MM.1S (cell line): ENCODE measurements at regions not wholly inside any gene's neighbourhood (a gene's known extent, or its start where the extent isn't known, plus 50 kb on each side); places are given as distances from the start of the nearest gene placed in this dataset.

ENCODE experiments used
- DNase-seq: peaks from one replicate; pipeline ENCODE4 v3.0.0-alpha.2; 2015
- H2AFZ ChIP-seq: fragments of 300-600 bp; sonication (generic); 2 replicates; pipeline ENCODE4 v1.6.0; 2016; ENCODE audit warnings: antibody characterized with exemption, low read length
- H3F3A ChIP-seq: fragments of 300-600 bp; sonication (generic); 2 replicates; pipeline ENCODE4 v1.6.1; 2016; ENCODE audit warnings: mild to moderate bottlenecking, antibody characterized with exemption, low read length, moderate library complexity, mixed read lengths; ENCODE audit not compliant: insufficient read depth
- H3K27ac ChIP-seq: fragments of 300-600 bp; sonication (generic); 2 replicates; pipeline ENCODE4 v1.5.1; 2016; ENCODE audit warnings: mild to moderate bottlenecking, low read length
- H3K27me3 ChIP-seq: fragments of 300-600 bp; sonication (generic); replicated peaks from 2 replicates; pipeline ENCODE4 v1.6.0; 2016; ENCODE audit warnings: low read length; ENCODE audit not compliant: insufficient read depth
- H3K36me3 ChIP-seq: fragments of 300-600 bp; sonication (generic); replicated peaks from 2 replicates; pipeline ENCODE4 v1.6.1; 2016; ENCODE audit warnings: mild to moderate bottlenecking, low read length, mixed read lengths; ENCODE audit not compliant: insufficient read depth
- H3K4me1 ChIP-seq: fragments of 300-600 bp; sonication (generic); 2 replicates; pipeline ENCODE4 v1.6.1; 2016; ENCODE audit warnings: low read length, mixed read lengths
- H3K4me2 ChIP-seq: fragments of 300-600 bp; sonication (generic); 2 replicates; pipeline ENCODE4 v1.6.0; 2016; ENCODE audit warnings: low read depth, low read length
- H3K4me3 ChIP-seq: fragments of 300-600 bp; sonication (generic); 2 replicates; pipeline ENCODE4 v1.5.1; 2016; ENCODE audit warnings: low read length, mixed read lengths
- H3K79me2 ChIP-seq: fragments of 300-600 bp; sonication (generic); 2 replicates; pipeline ENCODE4 v1.6.1; 2016; ENCODE audit warnings: mixed run types, low read length, mixed read lengths
- H3K9ac ChIP-seq: fragments of 300-600 bp; sonication (generic); 2 replicates; pipeline ENCODE4 v1.6.1; 2016; ENCODE audit warnings: low read length, mixed read lengths
- H3K9me2 ChIP-seq: fragments of 300-600 bp; sonication (generic); replicated peaks from 2 replicates; pipeline ENCODE4 v1.6.1; 2016; ENCODE audit warnings: mild to moderate bottlenecking, low read length, mixed read lengths; ENCODE audit not compliant: insufficient read depth
- H3K9me3 ChIP-seq: fragments of 300-600 bp; sonication (generic); replicated peaks from 2 replicates; pipeline ENCODE4 v1.6.1; 2016; ENCODE audit warnings: mild to moderate bottlenecking, low read length, mixed read lengths; ENCODE audit not compliant: insufficient read depth
- H4K20me1 ChIP-seq: fragments of 300-600 bp; sonication (generic); 2 replicates; pipeline ENCODE4 v1.6.1; 2016; ENCODE audit warnings: mild to moderate bottlenecking, low read length, moderate library complexity, mixed read lengths; ENCODE audit not compliant: insufficient read depth
- CTCF ChIP-seq: fragments of 300-600 bp; sonication (generic); IDR thresholded peaks from 2 replicates; pipeline ENCODE4 v1.5.1; 2016; ENCODE audit warnings: antibody characterized with exemption, low read length, mixed read lengths
- EZH2 ChIP-seq: fragments of 300-600 bp; sonication (generic); optimal IDR thresholded peaks from 2 replicates; pipeline ENCODE3; 2017; ENCODE audit warnings: low read depth, mild to moderate bottlenecking, antibody characterized with exemption, low read length, mixed read lengths
- EZH2phosphoT487 ChIP-seq: fragments of 300-600 bp; sonication (generic); IDR thresholded peaks from 2 replicates; pipeline ENCODE4 v1.6.1; 2018; ENCODE audit warnings: antibody characterized with exemption, low read length

DNA sequence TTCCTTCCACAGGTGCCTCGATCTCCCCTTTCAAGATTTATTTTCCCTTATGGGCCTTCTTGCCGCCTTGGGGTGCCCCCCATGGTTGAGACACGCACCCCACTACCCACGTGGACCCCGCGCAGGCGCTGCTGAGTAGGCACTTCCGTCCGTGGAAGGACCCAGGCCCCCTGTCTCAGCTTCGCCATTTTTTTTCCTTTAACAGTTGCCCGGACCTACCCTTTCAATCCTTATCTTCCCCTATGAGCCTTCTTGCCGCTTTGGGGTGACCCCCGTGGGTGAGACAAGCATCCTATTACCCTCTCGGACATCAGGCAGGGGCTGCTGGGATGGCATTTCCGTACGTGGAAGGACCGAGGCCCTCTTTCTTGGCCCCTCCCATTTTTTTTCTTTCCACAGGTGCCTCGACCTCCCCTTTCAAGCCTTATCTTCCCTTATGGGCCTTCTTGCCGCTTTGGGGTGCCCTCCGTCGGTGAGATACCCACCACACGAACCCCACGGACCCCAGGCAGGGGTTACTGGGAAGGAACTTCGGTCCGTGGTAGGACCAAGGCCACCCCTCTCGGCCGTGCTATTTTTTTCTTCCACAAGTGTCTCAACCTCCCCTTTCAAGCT is 268.2 kb downstream of the ALG10 start:
- no peaks in the 10 kb centered on the region for H3K27me3 ChIP-seq
- no peaks in the 10 kb centered on the region for H4K20me1 ChIP-seq
- H3K27ac ChIP-seq = no peak overlapping the region
- no peaks in the 10 kb centered on the region for H3F3A ChIP-seq
- H3K9ac ChIP-seq = no peak overlapping the region
- H2AFZ ChIP-seq = no peak overlapping the region
- H3K4me3 ChIP-seq = no peak overlapping the region
- no peaks in the 10 kb centered on the region for H3K79me2 ChIP-seq
- H3K36me3 ChIP-seq = no peaks in the 10 kb centered on the region
- no peak for DNase-seq
- no peak overlapping the region for H3K4me2 ChIP-seq
- TF ChIP-seq EZH2phosphoT487 = no peak
- no peaks in the 10 kb centered on the region for H3K9me3 ChIP-seq
- H3K9me2 ChIP-seq = no peaks in the 10 kb centered on the region
- H3K4me1 ChIP-seq = no peaks in the 10 kb centered on the region

DNA sequence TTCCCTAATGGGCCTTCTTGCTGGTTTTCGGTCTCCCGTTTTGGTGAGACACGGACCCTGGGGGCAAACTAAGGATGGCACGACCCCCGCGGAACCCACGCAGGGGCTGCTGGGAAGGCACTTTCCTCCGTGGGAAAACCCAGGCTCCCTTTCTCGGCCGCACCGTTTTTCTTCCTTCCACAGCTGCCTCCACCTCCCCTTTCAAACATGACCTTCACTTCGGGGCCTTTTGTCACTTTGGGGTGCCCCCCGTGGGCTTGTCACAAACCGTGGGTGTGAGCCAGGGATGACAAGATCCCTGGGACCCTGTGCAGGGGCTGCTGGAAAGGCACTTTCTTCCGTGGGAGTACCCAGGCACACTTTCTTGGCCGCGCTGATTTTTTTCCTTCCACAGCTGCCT is 268.7 kb downstream of the ALG10 start:
- no peak overlapping the region for H3K9ac ChIP-seq
- no peaks in the 10 kb centered on the region for H3F3A ChIP-seq
- no peak overlapping the region for H3K4me2 ChIP-seq
- TF ChIP-seq EZH2 (no peak), EZH2phosphoT487 (no peak), CTCF (no peak)
- H3K27me3 ChIP-seq = no peaks in the 10 kb centered on the region
- H4K20me1 ChIP-seq = no peaks in the 10 kb centered on the region
- H2AFZ ChIP-seq = no peak overlapping the region
- H3K4me1 ChIP-seq = no peaks in the 10 kb centered on the region
- H3K4me3 ChIP-seq = no peak overlapping the region
- no peaks in the 10 kb centered on the region for H3K79me2 ChIP-seq
- H3K27ac ChIP-seq = no peak overlapping the region
- no peaks in the 10 kb centered on the region for H3K36me3 ChIP-seq
- H3K9me2 ChIP-seq = no peaks in the 10 kb centered on the region
- no peaks in the 10 kb centered on the region for H3K9me3 ChIP-seq
- no peak for DNase-seq

- Histone ChIP-seq H2AFZ (no peak overlapping the region), H3F3A (no peaks in the 10 kb centered on the region), H3K9me3 (no peaks in the 10 kb centered on the region), H3K4me2 (no peak overlapping the region), H3K9ac (no peak overlapping the region), H3K9me2 (no peaks in the 10 kb centered on the region), H3K36me3 (no peaks in the 10 kb centered on the region), H4K20me1 (no peaks in the 10 kb centered on the region), H3K27ac (no peak overlapping the region), H3K79me2 (no peaks in the 10 kb centered on the region), H3K27me3 (no peaks in the 10 kb centered on the region), H3K4me1 (no peaks in the 10 kb centered on the region), H3K4me3 (no peak overlapping the region)
- no peak for DNase-seq
- TF ChIP-seq EZH2phosphoT487 (no peak), CTCF (no peak), EZH2 (no peak)
Measured at GRCh38 chr12:34291426-34291901, 269.2 kb downstream of the ALG10 start.
